ENCODE measurements at regions not wholly inside any gene's neighbourhood (a gene's known extent, or its start where the extent isn't known, plus 50 kb on each side); places are given as distances from the start of the nearest gene placed in this dataset.

DNA sequence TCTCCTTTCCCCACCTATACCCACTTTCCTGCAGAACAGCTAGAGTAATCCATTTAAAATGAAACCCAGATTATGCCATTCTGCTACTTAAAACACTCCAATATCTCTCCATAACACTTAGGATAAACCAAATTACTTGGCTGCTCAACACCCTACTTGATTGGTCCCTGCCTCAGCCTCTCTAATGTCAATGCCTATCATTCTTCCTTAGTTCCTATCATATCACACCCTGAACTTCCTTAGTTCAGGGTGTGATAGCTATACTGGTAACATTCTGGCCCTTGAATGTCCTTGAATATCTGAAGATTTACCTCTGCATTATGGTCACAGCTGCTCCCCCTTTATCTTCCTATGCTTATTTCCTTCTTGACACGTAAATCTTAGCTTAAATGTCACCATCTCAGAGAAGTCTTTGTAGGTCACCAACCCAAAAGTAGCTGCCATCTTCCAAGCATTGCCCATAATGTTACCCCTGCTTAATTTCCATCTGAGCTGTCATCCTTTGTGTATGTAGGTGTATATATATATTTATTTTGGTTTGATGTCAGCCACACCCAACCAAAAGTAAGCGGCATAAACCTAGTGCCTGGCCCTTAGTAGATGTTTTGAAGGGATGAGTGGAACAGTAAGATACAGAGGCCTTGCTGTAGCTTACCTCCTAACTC is 379.8 kb downstream of the PTPRC start:
- H4K20me1 ChIP-seq (ENCODE audit: insufficient read depth, low read length), result no peaks in the 10 kb centered on the region
- H3K9ac ChIP-seq (ENCODE audit: low read length), result no peak overlapping the region
- no peaks in the 10 kb centered on the region for H3K4me1 ChIP-seq (ENCODE audit: low read length)
- H3K36me3 ChIP-seq (replicated peaks; ENCODE audit: low read depth, low read length), result no peaks in the 10 kb centered on the region
- no peak overlapping the region for H3K4me3 ChIP-seq (ENCODE audit: low read length)
- no peaks in the 10 kb centered on the region for H3K79me2 ChIP-seq (ENCODE audit: low read length)
- no peak overlapping the region for H3K27ac ChIP-seq (ENCODE audit: low read length)
- no peaks in the 10 kb centered on the region for H3K27me3 ChIP-seq (ENCODE audit: low read depth, low read length)
- no peak for TF ChIP-seq EZH2phosphoT487 (IDR thresholded peaks at IDR 0.05; ENCODE audit: low read depth)
- TF ChIP-seq, protein P1, sequence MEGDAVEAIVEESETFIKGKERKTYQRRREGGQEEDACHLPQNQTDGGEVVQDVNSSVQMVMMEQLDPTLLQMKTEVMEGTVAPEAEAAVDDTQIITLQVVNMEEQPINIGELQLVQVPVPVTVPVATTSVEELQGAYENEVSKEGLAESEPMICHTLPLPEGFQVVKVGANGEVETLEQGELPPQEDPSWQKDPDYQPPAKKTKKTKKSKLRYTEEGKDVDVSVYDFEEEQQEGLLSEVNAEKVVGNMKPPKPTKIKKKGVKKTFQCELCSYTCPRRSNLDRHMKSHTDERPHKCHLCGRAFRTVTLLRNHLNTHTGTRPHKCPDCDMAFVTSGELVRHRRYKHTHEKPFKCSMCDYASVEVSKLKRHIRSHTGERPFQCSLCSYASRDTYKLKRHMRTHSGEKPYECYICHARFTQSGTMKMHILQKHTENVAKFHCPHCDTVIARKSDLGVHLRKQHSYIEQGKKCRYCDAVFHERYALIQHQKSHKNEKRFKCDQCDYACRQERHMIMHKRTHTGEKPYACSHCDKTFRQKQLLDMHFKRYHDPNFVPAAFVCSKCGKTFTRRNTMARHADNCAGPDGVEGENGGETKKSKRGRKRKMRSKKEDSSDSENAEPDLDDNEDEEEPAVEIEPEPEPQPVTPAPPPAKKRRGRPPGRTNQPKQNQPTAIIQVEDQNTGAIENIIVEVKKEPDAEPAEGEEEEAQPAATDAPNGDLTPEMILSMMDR (IDR thresholded peaks at IDR 0.05; ENCODE audit: low read depth, low read length), result no peak
- no peaks in the 10 kb centered on the region for H3K9me3 ChIP-seq (ENCODE audit: insufficient read depth, low read length)
- no peak overlapping the region for H3K4me2 ChIP-seq (ENCODE audit: low read length)
- no peak overlapping the region for H2AFZ ChIP-seq (ENCODE audit: low read depth, low read length)

DNA sequence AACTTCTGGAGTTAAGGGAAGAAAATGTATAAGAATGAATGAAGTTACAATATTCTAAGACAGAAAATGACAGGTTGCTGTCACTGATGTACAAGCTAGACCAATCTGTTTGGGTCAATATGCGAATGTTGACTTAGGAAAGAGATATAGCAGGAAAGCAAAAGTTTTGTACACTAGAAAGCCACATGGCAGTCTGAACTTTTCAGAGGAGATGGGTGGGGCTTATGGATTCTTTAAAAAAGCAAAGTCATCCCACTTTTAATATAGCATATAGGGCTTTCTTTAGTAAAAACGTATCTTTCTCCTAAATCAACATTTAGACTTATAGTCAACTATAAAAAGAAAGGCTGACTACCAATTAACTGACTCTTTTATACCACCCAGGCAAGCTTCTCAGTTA is 381.2 kb downstream of the PTPRC start:
- Histone ChIP-seq H3K27me3 (ENCODE audit: low read depth, low read length) (no peaks in the 10 kb centered on the region), H3K9ac (ENCODE audit: low read length) (no peak overlapping the region), H3K36me3 (replicated peaks; ENCODE audit: low read depth, low read length) (no peaks in the 10 kb centered on the region), H4K20me1 (ENCODE audit: insufficient read depth, low read length) (no peaks in the 10 kb centered on the region), H2AFZ (ENCODE audit: low read depth, low read length) (no peak overlapping the region), H3K9me3 (ENCODE audit: insufficient read depth, low read length) (no peaks in the 10 kb centered on the region), H3K4me1 (ENCODE audit: low read length) (no peaks in the 10 kb centered on the region), H3K4me3 (ENCODE audit: low read length) (no peak overlapping the region), H3K4me2 (ENCODE audit: low read length) (no peak overlapping the region), H3K27ac (ENCODE audit: low read length) (no peak overlapping the region), H3K79me2 (ENCODE audit: low read length) (no peaks in the 10 kb centered on the region)
- TF ChIP-seq, protein P1 (IDR thresholded peaks at IDR 0.05; ENCODE audit: low read depth, low read length), result no peak
- no peak for TF ChIP-seq EZH2phosphoT487 (IDR thresholded peaks at IDR 0.05; ENCODE audit: low read depth)

DNA sequence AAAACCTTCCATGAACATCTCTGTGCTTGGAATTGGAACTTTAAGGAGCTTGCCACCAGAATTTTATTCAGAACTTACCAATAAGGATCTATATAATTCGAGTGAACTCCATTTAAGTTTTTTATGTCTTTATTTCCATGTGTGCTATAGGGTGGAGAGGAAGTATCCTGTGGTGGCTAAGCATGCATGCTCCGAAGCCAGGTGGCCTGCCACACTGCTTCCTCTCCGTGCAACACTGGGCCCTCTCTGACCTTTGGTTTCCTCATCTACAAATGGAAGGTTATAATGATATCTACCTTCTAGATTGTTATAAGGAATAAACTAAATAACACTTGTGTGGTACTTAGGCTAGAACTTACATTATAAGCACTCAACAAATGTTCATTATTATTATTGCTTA is 382.1 kb downstream of the PTPRC start:
- Histone ChIP-seq H4K20me1 (ENCODE audit: insufficient read depth, low read length) (no peaks in the 10 kb centered on the region), H3K9ac (ENCODE audit: low read length) (no peak overlapping the region), H3K27ac (ENCODE audit: low read length) (no peak overlapping the region), H2AFZ (ENCODE audit: low read depth, low read length) (no peak overlapping the region), H3K36me3 (replicated peaks; ENCODE audit: low read depth, low read length) (no peaks in the 10 kb centered on the region), H3K79me2 (ENCODE audit: low read length) (no peaks in the 10 kb centered on the region), H3K4me2 (ENCODE audit: low read length) (no peak overlapping the region), H3K9me3 (ENCODE audit: insufficient read depth, low read length) (no peaks in the 10 kb centered on the region), H3K4me1 (ENCODE audit: low read length) (no peaks in the 10 kb centered on the region), H3K4me3 (ENCODE audit: low read length) (no peak overlapping the region), H3K27me3 (ENCODE audit: low read depth, low read length) (no peaks in the 10 kb centered on the region)
- TF ChIP-seq, protein P1 (IDR thresholded peaks at IDR 0.05; ENCODE audit: low read depth, low read length), result no peak
- TF ChIP-seq EZH2phosphoT487 (IDR thresholded peaks at IDR 0.05; ENCODE audit: low read depth), result no peak

DNA sequence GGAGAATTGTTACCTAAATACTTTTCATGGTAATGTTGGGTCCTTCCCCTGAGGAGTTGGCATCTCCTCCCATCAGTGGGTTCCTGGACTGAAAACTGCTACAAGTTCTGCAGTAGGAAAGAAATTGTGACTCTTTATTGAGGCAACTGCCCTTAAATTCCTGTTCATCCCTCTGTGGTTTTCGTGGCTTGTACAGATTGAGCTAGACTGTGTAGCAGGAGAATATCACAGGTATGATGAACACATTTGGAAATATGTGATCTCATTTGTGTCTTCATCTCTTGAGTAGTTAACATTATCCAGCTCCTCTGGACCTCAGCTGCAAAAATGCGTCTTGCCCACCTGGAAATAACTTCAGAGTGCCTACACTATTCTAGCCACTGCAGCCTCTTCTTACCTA is 390.6 kb downstream of the PTPRC start:
- no peaks in the 10 kb centered on the region for H3K9me3 ChIP-seq (ENCODE audit: insufficient read depth, low read length)
- no peaks in the 10 kb centered on the region for H4K20me1 ChIP-seq (ENCODE audit: insufficient read depth, low read length)
- H3K79me2 ChIP-seq (ENCODE audit: low read length), result no peaks in the 10 kb centered on the region
- H3K27ac ChIP-seq (ENCODE audit: low read length), result no peak overlapping the region
- H3K4me3 ChIP-seq (ENCODE audit: low read length), result no peak overlapping the region
- no peak overlapping the region; the same call in 1 of the 2 replicates for H2AFZ ChIP-seq (ENCODE audit: low read depth, low read length)
- TF ChIP-seq, protein P1 (IDR thresholded peaks at IDR 0.05; ENCODE audit: low read depth, low read length), result no peak
- no peak for TF ChIP-seq EZH2phosphoT487 (IDR thresholded peaks at IDR 0.05; ENCODE audit: low read depth)
- no peaks in the 10 kb centered on the region for H3K4me1 ChIP-seq (ENCODE audit: low read length)
- no peak overlapping the region for H3K9ac ChIP-seq (ENCODE audit: low read length)
- no peaks in the 10 kb centered on the region for H3K36me3 ChIP-seq (replicated peaks; ENCODE audit: low read depth, low read length)
- no peaks in the 10 kb centered on the region for H3K27me3 ChIP-seq (ENCODE audit: low read depth, low read length)
- no peak overlapping the region for H3K4me2 ChIP-seq (ENCODE audit: low read length)

All from OCI-LY3 (cell line).